ENCODE measurements at regions not wholly inside any gene's neighbourhood (a gene's known extent, or its start where the extent isn't known, plus 50 kb on each side); places are given as distances from the start of the nearest gene placed in this dataset. TPM values are rescaled to one million over a fixed set of nuclear protein-coding genes. Genes with fewer than 3 reads are reported as not detected.

DNA sequence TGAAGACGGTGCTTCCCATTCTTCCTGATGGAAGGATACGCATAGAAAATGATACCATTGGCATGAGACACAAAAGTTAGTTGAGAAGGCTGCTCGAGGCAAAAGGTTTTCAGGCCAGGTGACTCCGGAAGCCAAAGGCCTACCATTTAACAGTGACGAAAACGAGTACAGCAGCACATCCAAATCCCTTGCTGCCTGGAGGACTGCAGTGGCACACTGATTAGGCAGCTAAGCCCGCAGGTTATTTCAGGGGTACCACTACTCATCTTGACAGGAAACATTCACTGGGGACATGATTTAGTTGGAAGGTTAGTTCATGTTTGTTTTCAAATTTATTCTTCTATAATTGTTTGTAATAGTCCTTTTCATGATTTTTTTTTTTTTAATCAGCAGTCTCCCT is 59.9 kb upstream of the BCHE start:
- H3K9me2 ChIP-seq (ENCODE audit: insufficient read depth), result no peaks in the 10 kb centered on the region
- H3K9me3 ChIP-seq (ENCODE audit: low read depth), result peaks cover 4% of the 10 kb centered on the region
- H3K79me2 ChIP-seq (ENCODE audit: insufficient read depth), result no peaks in the 10 kb centered on the region
- no peak overlapping the region for H3K4me3 ChIP-seq
- H3K9ac ChIP-seq, result no peak overlapping the region
- in situ Hi-C loops (cut with MboI), result no loop called here
- no peaks in the 10 kb centered on the region for H3F3A ChIP-seq (ENCODE audit: insufficient read depth)
- H2AFZ ChIP-seq, result no peak overlapping the region
- H3K36me3 ChIP-seq (ENCODE audit: low read depth), result no peaks in the 10 kb centered on the region
- no peaks in the 10 kb centered on the region for H3K27me3 ChIP-seq (replicated peaks; ENCODE audit: insufficient read depth)
- H3K4me1 ChIP-seq (ENCODE audit: insufficient read depth), result no peaks in the 10 kb centered on the region
- DNase-seq, result no peak
- H3K4me2 ChIP-seq (ENCODE audit: unreplicated experiment), result no peak overlapping the region
- H3K27ac ChIP-seq, result no peak overlapping the region
- no peaks in the 10 kb centered on the region for H4K20me1 ChIP-seq (ENCODE audit: insufficient read depth)
- TF ChIP-seq EZH2 (IDR thresholded peaks at IDR 0.05; ENCODE audit: insufficient read depth, poor library complexity, severe bottlenecking) (no peak), EZH2phosphoT487 (IDR thresholded peaks at IDR 0.05; ENCODE audit: insufficient read depth, low read depth) (no peak)
- WGBS, 2 experiments (ENCODE audit: low coverage in 1 of 2, low lambda C conversion rate in 2 of 2, missing lambda C conversion rate in 2 of 2), result 22 to 24% methylated on average over 7 of the region's 7 CpGs

DNA sequence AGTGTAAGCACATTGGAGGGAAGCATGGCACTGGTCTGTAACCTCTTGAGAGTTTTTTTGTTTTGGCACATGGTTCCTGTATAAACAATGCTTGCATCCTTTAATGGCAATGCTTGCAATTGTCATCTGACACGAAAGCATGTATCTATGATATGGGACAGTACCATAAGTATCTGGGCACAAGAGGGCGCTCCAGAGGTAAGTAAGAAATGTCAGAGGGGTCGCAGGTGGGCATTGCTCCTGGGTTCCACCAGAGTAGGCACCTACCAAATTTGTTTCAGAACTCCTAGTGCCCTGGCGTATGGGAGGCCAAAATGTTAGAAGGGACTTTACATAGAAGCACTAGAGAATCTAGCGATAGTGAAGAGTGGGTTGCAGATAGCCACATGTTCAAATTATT is 58.7 kb upstream of the BCHE start:
- Histone ChIP-seq H2AFZ (no peak overlapping the region), H3K4me1 (ENCODE audit: insufficient read depth) (no peaks in the 10 kb centered on the region), H3K4me3 (no peak overlapping the region), H3F3A (ENCODE audit: insufficient read depth) (no peaks in the 10 kb centered on the region), H3K79me2 (ENCODE audit: insufficient read depth) (no peaks in the 10 kb centered on the region), H3K4me2 (ENCODE audit: unreplicated experiment) (no peak overlapping the region), H3K9me2 (ENCODE audit: insufficient read depth) (no peaks in the 10 kb centered on the region), H3K9me3 (ENCODE audit: low read depth) (peaks cover 4% of the 10 kb centered on the region), H3K9ac (no peak overlapping the region), H3K27me3 (replicated peaks; ENCODE audit: insufficient read depth) (no peaks in the 10 kb centered on the region), H4K20me1 (ENCODE audit: insufficient read depth) (no peaks in the 10 kb centered on the region), H3K36me3 (ENCODE audit: low read depth) (no peaks in the 10 kb centered on the region), H3K27ac (no peak overlapping the region)
- 14 to 18% methylated on average over 5 of the region's 5 CpGs for WGBS, 2 experiments (ENCODE audit: low coverage in 1 of 2, low lambda C conversion rate in 2 of 2, missing lambda C conversion rate in 2 of 2)
- no peak for DNase-seq
- in situ Hi-C loops (cut with MboI), result no loop called here
- no peak for TF ChIP-seq EZH2phosphoT487 (IDR thresholded peaks at IDR 0.05; ENCODE audit: insufficient read depth, low read depth)
- TF ChIP-seq EZH2 (IDR thresholded peaks at IDR 0.05; ENCODE audit: insufficient read depth, poor library complexity, severe bottlenecking), result no peak

DNA sequence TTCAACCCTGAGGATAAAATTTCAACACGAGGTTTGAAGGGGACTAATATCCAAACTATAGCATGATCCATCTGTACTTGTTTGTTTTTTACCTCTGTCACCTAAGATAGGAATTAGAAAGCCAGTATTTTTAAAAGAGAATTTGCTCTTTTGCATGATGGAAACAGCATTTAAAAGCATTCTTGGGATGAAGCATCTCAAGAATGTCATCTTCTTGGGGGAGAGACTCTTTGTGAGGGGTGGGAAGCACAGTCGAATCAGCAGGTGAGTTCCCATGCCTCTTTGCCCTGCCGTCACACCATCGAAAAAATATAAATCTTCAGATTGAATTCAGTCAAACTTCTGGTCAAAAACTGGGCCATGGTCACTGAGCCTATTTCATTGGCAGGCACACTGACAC is 55.3 kb upstream of the BCHE start:
- H3K27me3 ChIP-seq (replicated peaks; ENCODE audit: insufficient read depth), result no peaks in the 10 kb centered on the region
- TF ChIP-seq EZH2 (IDR thresholded peaks at IDR 0.05; ENCODE audit: insufficient read depth, poor library complexity, severe bottlenecking) (no peak), EZH2phosphoT487 (IDR thresholded peaks at IDR 0.05; ENCODE audit: insufficient read depth, low read depth) (no peak)
- no peak overlapping the region for H3K9ac ChIP-seq
- WGBS, 2 experiments (ENCODE audit: low coverage in 1 of 2, low lambda C conversion rate in 2 of 2, missing lambda C conversion rate in 2 of 2), result 15 to 27% methylated on average over 4 of the region's 4 CpGs
- no peaks in the 10 kb centered on the region for H3F3A ChIP-seq (ENCODE audit: insufficient read depth)
- no peak for DNase-seq
- H3K79me2 ChIP-seq (ENCODE audit: insufficient read depth), result no peaks in the 10 kb centered on the region
- no peaks in the 10 kb centered on the region for H4K20me1 ChIP-seq (ENCODE audit: insufficient read depth)
- no peaks in the 10 kb centered on the region for H3K9me2 ChIP-seq (ENCODE audit: insufficient read depth)
- in situ Hi-C loops (cut with MboI), result no loop called here
- no peak overlapping the region for H3K4me3 ChIP-seq
- peaks cover 4% of the 10 kb centered on the region for H3K9me3 ChIP-seq (ENCODE audit: low read depth)
- no peaks in the 10 kb centered on the region for H3K4me1 ChIP-seq (ENCODE audit: insufficient read depth)
- H2AFZ ChIP-seq, result no peak overlapping the region
- H3K4me2 ChIP-seq (ENCODE audit: unreplicated experiment), result no peak overlapping the region
- H3K36me3 ChIP-seq (ENCODE audit: low read depth), result no peaks in the 10 kb centered on the region
- no peak overlapping the region for H3K27ac ChIP-seq

Small RNAs in the stretch of these regions (small RNA-seq; reads per million reads assigned to genes)
- not detected for gene AC069439.1 (ENCODE audit: low read depth, low replicate concordance)
- not detected for gene AC072046.1 (ENCODE audit: low read depth, low replicate concordance)
- not detected for gene AC072046.2 (ENCODE audit: low read depth, low replicate concordance)
- gene MTND4LP10 (ENCODE audit: low read depth, low replicate concordance), result not detected
- not detected for gene RN7SKP298 (ENCODE audit: low read depth, low replicate concordance)
